PFSK-1 (cell line): ENCODE measurements at regions not wholly inside any gene's neighbourhood (a gene's known extent, or its start where the extent isn't known, plus 50 kb on each side); places are given as distances from the start of the nearest gene placed in this dataset.

Experiments
- FOXP2 ChIP-seq: optimal IDR thresholded peaks from 2 replicates; pipeline ENCODE3; 2011; ENCODE audit warnings: borderline replicate concordance, control low read depth, inconsistent platforms; ENCODE audit not compliant: insufficient read depth; ENCODE audit errors: extremely low read length, extremely low read depth
- POLR2AphosphoS5 ChIP-seq: IDR thresholded peaks from 2 replicates; pipeline ENCODE4 v1.6.1; 2012; ENCODE audit warnings: low read depth, mild to moderate bottlenecking, control low read depth, low read length, moderate library complexity
- REST ChIP-seq, 2 experiments: IDR thresholded peaks; 2 replicates each; pipeline versions ENCODE4 v1.6.1 to v1.8.0; 2011 to 2012; ENCODE audit warnings: low read depth in 2 of 2, low read length in 2 of 2, control low read depth in 1 of 2, inconsistent platforms in 1 of 2, mild to moderate bottlenecking in 1 of 2, moderate library complexity in 1 of 2; ENCODE audit not compliant: insufficient read depth in 1 of 2
- SIN3A ChIP-seq: IDR thresholded peaks from 2 replicates; pipeline ENCODE4 v1.6.1; 2012; ENCODE audit warnings: mild to moderate bottlenecking, low read length, moderate library complexity, borderline replicate concordance; ENCODE audit not compliant: insufficient read depth
- TAF1 ChIP-seq: IDR thresholded peaks from 2 replicates; pipeline ENCODE4 v1.6.1; 2012; ENCODE audit warnings: low read length, control low read depth, borderline replicate concordance; ENCODE audit not compliant: insufficient read depth

- TF ChIP-seq TAF1 (no peak), FOXP2 (no peak), POLR2AphosphoS5 (no peak), REST (IDR thresholded peaks at IDR 0.05; ENCODE audit: insufficient read depth in 1 of 2, low read depth in 2 of 2, low read length in 2 of 2) (no peak), SIN3A (no peak)
These were observed 77.2 kb upstream of the LDAH start for GRCh38 chr2:20900052-20900636.

DNA sequence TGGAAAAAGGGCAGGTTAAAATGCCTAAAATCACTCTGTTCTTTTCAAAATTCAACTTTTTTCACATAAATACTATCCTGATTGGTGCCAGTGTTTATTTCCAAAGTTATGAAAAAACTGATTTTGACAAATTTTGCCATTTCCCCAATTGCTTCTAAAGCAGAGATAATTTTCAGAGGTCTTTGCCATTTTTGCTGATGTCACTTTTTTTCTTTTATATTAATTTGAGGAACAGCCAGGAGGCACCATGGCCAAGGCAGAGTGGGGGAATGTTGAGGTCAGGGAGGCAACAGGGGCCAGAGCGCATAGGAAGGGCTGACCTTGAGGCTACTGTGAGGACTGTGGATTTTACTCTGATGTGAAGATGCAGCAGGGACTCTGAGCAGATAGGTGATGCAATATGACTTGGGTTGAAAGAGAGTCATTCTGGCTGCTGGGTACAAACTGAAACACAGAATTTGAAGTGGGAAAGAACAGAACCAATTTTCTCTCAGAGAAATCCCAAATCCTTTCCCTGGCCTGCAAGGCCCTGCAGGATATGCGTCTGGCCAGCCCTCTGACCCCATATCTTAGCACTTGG is 75.1 kb upstream of the LDAH start:
- TF ChIP-seq SIN3A: no peak
- no peak for TF ChIP-seq REST (IDR thresholded peaks at IDR 0.05; ENCODE audit: insufficient read depth in 1 of 2, low read depth in 2 of 2, low read length in 2 of 2)
- no peak for TF ChIP-seq TAF1
- no peak for TF ChIP-seq POLR2AphosphoS5
- TF ChIP-seq FOXP2: no peak

DNA sequence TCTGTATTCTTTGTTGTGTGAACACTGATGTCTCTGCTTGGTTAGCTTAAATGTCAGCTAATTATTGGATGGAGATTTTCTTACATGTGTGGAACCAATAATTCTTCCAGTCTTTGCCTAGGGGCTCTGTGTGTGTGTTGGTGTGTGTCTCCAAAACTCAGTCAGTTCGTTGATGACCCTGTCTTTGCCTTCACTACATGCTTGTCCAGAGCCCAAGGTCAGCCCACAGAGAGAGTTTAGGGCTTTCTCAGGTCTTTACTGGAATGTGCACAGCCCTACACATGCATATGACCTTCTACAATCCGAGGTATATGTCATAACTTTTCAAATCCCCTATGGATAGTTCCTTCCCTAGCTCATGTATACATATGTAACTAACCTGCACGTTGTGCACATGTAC is 74.1 kb upstream of the LDAH start:
- TF ChIP-seq FOXP2 (no peak), REST (IDR thresholded peaks at IDR 0.05; ENCODE audit: insufficient read depth in 1 of 2, low read depth in 2 of 2, low read length in 2 of 2) (no peak), POLR2AphosphoS5 (no peak)

DNA sequence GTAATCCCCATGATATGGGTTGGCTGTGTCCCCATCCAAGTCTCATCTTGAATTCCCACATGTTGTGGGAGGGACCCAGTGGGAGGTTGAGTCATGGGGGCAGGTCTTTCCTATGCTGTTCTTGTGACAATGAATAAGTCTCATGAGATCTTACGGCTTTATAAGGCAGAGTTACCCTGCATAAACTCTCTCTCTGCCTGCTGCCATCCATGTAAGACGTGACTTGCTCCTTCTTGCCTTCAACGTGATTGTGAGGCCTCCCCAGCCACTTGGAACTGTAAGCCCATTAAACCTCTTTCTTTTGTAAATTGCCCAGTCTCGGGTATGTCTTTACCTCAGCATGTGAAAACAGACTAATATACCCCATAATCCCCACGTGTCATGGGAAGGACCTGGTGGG is 61.9 kb upstream of the LDAH start:
- TF ChIP-seq POLR2AphosphoS5 (no peak), REST (IDR thresholded peaks at IDR 0.05; ENCODE audit: insufficient read depth in 1 of 2, low read depth in 2 of 2, low read length in 2 of 2) (no peak), TAF1 (no peak), FOXP2 (no peak)

- TF ChIP-seq REST (IDR thresholded peaks at IDR 0.05; ENCODE audit: insufficient read depth in 1 of 2, low read depth in 2 of 2, low read length in 2 of 2): no peak
- TF ChIP-seq SIN3A: no peak
- no peak for TF ChIP-seq TAF1
- TF ChIP-seq POLR2AphosphoS5: no peak
- no peak for TF ChIP-seq FOXP2
These were observed 59.7 kb upstream of the LDAH start for GRCh38 chr2:20882466-20883170.
